Lung (tissue), 11 donors: ENCODE measurements at regions not wholly inside any gene's neighbourhood (a gene's known extent, or its start where the extent isn't known, plus 50 kb on each side); places are given as distances from the start of the nearest gene placed in this dataset.

Experiments used
- ATAC-seq: fragments of 200-7000 bp; cut with Tn5 transposase; one replicate; pipeline ENCODE4 v1.9.1; 2020; ENCODE audit warnings: moderate number of reproducible peaks; ENCODE audit not compliant: insufficient read depth, low FRiP score
- DNase-seq, 3 donors: peaks; one replicate each; pipeline ENCODE4 v3.0.0-alpha.2; 2013 to 2017
- H3K27ac ChIP-seq, 2 donors: one replicate each; pipeline ENCODE4 v1.5.1; 2013; ENCODE audit warnings: mild to moderate bottlenecking in 2 of 2, moderate library complexity in 2 of 2, control low read depth in 1 of 2, inconsistent platforms in 1 of 2, low read depth in 1 of 2, low read length in 1 of 2
- H3K27me3 ChIP-seq, 3 donors: one replicate each; pipeline ENCODE4 v1.5.1; 2013; ENCODE audit warnings: low read length in 2 of 3; ENCODE audit not compliant: control insufficient read depth in 3 of 3, insufficient read depth in 3 of 3
- H3K36me3 ChIP-seq, 4 donors: one replicate each; pipeline ENCODE4 v1.5.1; 2013; ENCODE audit warnings: low read length in 4 of 4, mild to moderate bottlenecking in 1 of 4, moderate library complexity in 1 of 4; ENCODE audit not compliant: control insufficient read depth in 4 of 4, insufficient read depth in 4 of 4
- H3K4me1 ChIP-seq, 5 donors: one replicate each; pipeline ENCODE4 v1.5.1; 2013; ENCODE audit warnings: low read length in 5 of 5, mild to moderate bottlenecking in 2 of 5, moderate library complexity in 1 of 5; ENCODE audit not compliant: control insufficient read depth in 5 of 5, insufficient read depth in 5 of 5
- H3K4me3 ChIP-seq: one replicate; pipeline ENCODE4 v1.5.1; 2013; ENCODE audit warnings: mild to moderate bottlenecking, control low read depth, moderate library complexity
- H3K9ac ChIP-seq, 2 donors: one replicate each; pipeline ENCODE4 v1.5.1; 2013; ENCODE audit warnings: low read length in 2 of 2, control low read depth in 1 of 2; ENCODE audit not compliant: insufficient read depth in 1 of 2
- H3K9me3 ChIP-seq, 4 donors: one replicate each; pipeline ENCODE4 v1.5.1; 2013; ENCODE audit warnings: low read length in 3 of 4, mild to moderate bottlenecking in 1 of 4, moderate library complexity in 1 of 4; ENCODE audit not compliant: control insufficient read depth in 4 of 4, insufficient read depth in 3 of 4
- CTCF ChIP-seq: IDR thresholded peaks from 2 replicates; pipeline ENCODE4 v1.5.1; 2012; ENCODE audit warnings: mild to moderate bottlenecking; ENCODE audit errors: control extremely low read depth, extremely low read depth
- WGBS, 2 donors: extraction: QIAGEN DNeasy Blood & Tissue Kit; methylation state at CpG; one replicate each; pipeline ENCODE4 v1.1.7; 2013; 5-methylcytosine and 5-hydroxymethylcytosine counted together
- donor health status: control.
- donor health status: control.
- donor health status: Bipolar disorder and iron deficiency.
- donor health status: healthy.
- donor health status: DM: yes; HTN: yes; CAD: no.

- no peak for TF ChIP-seq CTCF
- 86 to 95% methylated on average over 13 of the region's 13 CpGs for WGBS, 2 donors
- no peaks in the 10 kb centered on the region for H3K36me3 ChIP-seq
- no peaks in the 10 kb centered on the region for H3K27me3 ChIP-seq
- no peak overlapping the region for H3K9ac ChIP-seq
- no peak for ATAC-seq
- no peaks in the 10 kb centered on the region for H3K9me3 ChIP-seq
- DNase-seq: no peak
- H3K27ac ChIP-seq: no peak overlapping the region
- H3K4me1 ChIP-seq: peaks cover 0 to 20% (median 6%) of the 10 kb centered on the region in 5 donors
- no peak overlapping the region for H3K4me3 ChIP-seq
These were observed 147.9 kb downstream of the HSD17B3 start for GRCh38 chr9:96154081-96154480.

GRCh38 chr9:96152550-96152949 lies 149.4 kb downstream of the HSD17B3 start:
- Histone ChIP-seq H3K27ac (no peak overlapping the region), H3K36me3 (no peaks in the 10 kb centered on the region), H3K4me3 (no peak overlapping the region), H3K4me1 (peaks cover 0 to 32% (median 6%) of the 10 kb centered on the region in 5 donors), H3K9me3 (no peaks in the 10 kb centered on the region), H3K9ac (no peak overlapping the region), H3K27me3 (no peaks in the 10 kb centered on the region)
- ATAC-seq (no peak), DNase-seq (no peak)
- TF ChIP-seq CTCF: no peak
- whole genome bisulfite sequencing, 2 donors: 63 to 80% methylated on average over 2 of the region's 2 CpGs

GRCh38 chr9:96150324-96151227 lies 151.4 kb downstream of the HSD17B3 start:
- no peaks in the 10 kb centered on the region for H3K9me3 ChIP-seq
- WGBS, 2 donors: 46 to 60% methylated on average over 11 of the region's 11 CpGs
- ATAC-seq (no peak), DNase-seq (no peak)
- H3K27me3 ChIP-seq: no peaks in the 10 kb centered on the region
- H3K4me3 ChIP-seq: no peak overlapping the region
- H3K9ac ChIP-seq: no peak overlapping the region
- no peaks in the 10 kb centered on the region for H3K36me3 ChIP-seq
- no peak overlapping the region for H3K27ac ChIP-seq
- TF ChIP-seq CTCF: no peak
- H3K4me1 ChIP-seq: peaks cover 0 to 19% (median 1%) of the 10 kb centered on the region in 5 donors
